HepG2 (cell line): ENCODE measurements at regions not wholly inside any gene's neighbourhood (a gene's known extent, or its start where the extent isn't known, plus 50 kb on each side); places are given as distances from the start of the nearest gene placed in this dataset.

Experiments
- ARID2 ChIP-seq: sonication (generic); formaldehyde crosslinking; IDR thresholded peaks from 2 replicates; pipeline ENCODE4 v1.8.1; 2022; ENCODE audit warnings: mild to moderate bottlenecking, missing genetic modification reagents, borderline replicate concordance
- ATF7-NPFF ChIP-seq: sonication (generic); formaldehyde crosslinking; IDR thresholded peaks from 2 replicates; pipeline ENCODE4 v1.8.1; 2023; ENCODE audit warnings: mild to moderate bottlenecking, low read depth, missing genetic modification reagents, moderate library complexity
- FOXJ3 ChIP-seq: sonication (generic); formaldehyde crosslinking; IDR thresholded peaks from 2 replicates; pipeline ENCODE4 v1.4.0; 2020; ENCODE audit warnings: missing genetic modification reagents, mild to moderate bottlenecking, borderline replicate concordance
- GTF3A ChIP-seq: sonication (generic); formaldehyde crosslinking; conservative IDR thresholded peaks from 2 replicates; pipeline ENCODE4 v1.4.0; 2020; ENCODE audit warnings: mild to moderate bottlenecking, missing genetic modification reagents
- HMG20A ChIP-seq: IDR thresholded peaks from 2 replicates; pipeline ENCODE4 v1.6.1; 2016; ENCODE audit warnings: borderline replicate concordance
- KDM4B ChIP-seq: sonication (generic); formaldehyde crosslinking; IDR thresholded peaks from 2 replicates; pipeline ENCODE4 v1.4.0; 2020; ENCODE audit warnings: missing genetic modification reagents
- MZF1 ChIP-seq: sonication (generic); formaldehyde crosslinking; IDR thresholded peaks from 2 replicates; pipeline ENCODE4 v1.8.1; 2023; ENCODE audit warnings: mild to moderate bottlenecking, missing genetic modification reagents, borderline replicate concordance
- NR1H2 ChIP-seq: sonication (generic); formaldehyde crosslinking; IDR thresholded peaks from 2 replicates; pipeline ENCODE4 v1.8.1; 2022; ENCODE audit warnings: low read depth, missing genetic modification reagents, borderline replicate concordance
- PAF1 ChIP-seq: IDR thresholded peaks from 2 replicates; pipeline ENCODE4 v1.6.1; 2016; ENCODE audit warnings: missing genetic modification reagents, missing compliant biosample characterization
- SAFB2 ChIP-seq: sonication (generic); formaldehyde crosslinking; IDR thresholded peaks from 2 replicates; pipeline ENCODE4 v1.5.1; 2020; ENCODE audit warnings: missing genetic modification reagents, low read depth, mild to moderate bottlenecking, borderline replicate concordance
- SALL1 ChIP-seq: sonication (generic); formaldehyde crosslinking; IDR thresholded peaks from 2 replicates; pipeline ENCODE4 v1.8.0; 2022; ENCODE audit warnings: mild to moderate bottlenecking, missing genetic modification reagents
- SAP130 ChIP-seq: IDR thresholded peaks from 2 replicates; pipeline ENCODE4 v1.6.1; 2016; ENCODE audit warnings: low read depth
- SOX5 ChIP-seq: IDR thresholded peaks from 2 replicates; pipeline ENCODE4 v1.6.1; 2016; ENCODE audit warnings: borderline replicate concordance
- STAT5B ChIP-seq: sonication (generic); formaldehyde crosslinking; IDR thresholded peaks from 2 replicates; pipeline ENCODE4 v1.4.0; 2020; ENCODE audit warnings: missing genetic modification reagents
- XBP1 ChIP-seq: sonication (generic); formaldehyde crosslinking; IDR thresholded peaks from 2 replicates; pipeline ENCODE4 v1.5.0; 2020; ENCODE audit warnings: missing genetic modification reagents
- ZNF207 ChIP-seq: fragments of 450-650 bp; IDR thresholded peaks from 2 replicates; pipeline ENCODE4 v1.6.1; 2016; ENCODE audit warnings: antibody characterized with exemption, borderline replicate concordance
- ZNF329 ChIP-seq: sonication (generic); formaldehyde crosslinking; IDR thresholded peaks from 2 replicates; pipeline ENCODE4 v1.9.0; 2021; ENCODE audit warnings: low read depth, mild to moderate bottlenecking, missing genetic modification reagents
- ZNF546 ChIP-seq: sonication (generic); formaldehyde crosslinking; conservative IDR thresholded peaks from 2 replicates; pipeline ENCODE4 v1.8.1; 2023; ENCODE audit warnings: mild to moderate bottlenecking, missing genetic modification reagents
- ZNF572 ChIP-seq: sonication (generic); formaldehyde crosslinking; IDR thresholded peaks from 2 replicates; pipeline ENCODE4 v1.5.1; 2020; ENCODE audit warnings: mild to moderate bottlenecking, missing genetic modification reagents
- ZNF768 ChIP-seq: sonication (generic); formaldehyde crosslinking; IDR thresholded peaks from 2 replicates; pipeline ENCODE4 v1.4.0; 2020; ENCODE audit warnings: missing genetic modification reagents
- ZSCAN12 ChIP-seq: sonication (generic); formaldehyde crosslinking; IDR thresholded peaks from 2 replicates; pipeline ENCODE4 v1.9.0; 2021; ENCODE audit warnings: mild to moderate bottlenecking, missing genetic modification reagents
- ZSCAN22 ChIP-seq: sonication (generic); formaldehyde crosslinking; IDR thresholded peaks from 2 replicates; pipeline ENCODE4 v1.4.0; 2020; ENCODE audit warnings: mild to moderate bottlenecking, missing genetic modification reagents
- TF ChIP-seq, protein P1 (sequence below): IDR thresholded peaks from 2 replicates; pipeline ENCODE4 v1.6.1; 2016; ENCODE audit warnings: missing biosample characterization, missing genetic modification reagents, low read depth
- TF ChIP-seq, protein P2 (sequence below): sonication (generic); formaldehyde crosslinking; IDR thresholded peaks from 2 replicates; pipeline ENCODE4 v1.8.0; 2022; ENCODE audit warnings: mild to moderate bottlenecking, missing genetic modification reagents, moderate library complexity
- TF ChIP-seq, protein P3 (sequence below): sonication (generic); formaldehyde crosslinking; IDR thresholded peaks from 2 replicates; pipeline ENCODE4 v1.4.0; 2020; ENCODE audit warnings: missing genetic modification reagents, borderline replicate concordance
- TF ChIP-seq, protein P4 (sequence below): sonication (generic); formaldehyde crosslinking; IDR thresholded peaks from 2 replicates; pipeline ENCODE4 v1.5.0; 2020; ENCODE audit warnings: missing genetic modification reagents

GRCh38 chrX:129230850-129231512 is 292.3 kb downstream of the SMARCA1 start (continued):
- TF ChIP-seq, protein P1, sequence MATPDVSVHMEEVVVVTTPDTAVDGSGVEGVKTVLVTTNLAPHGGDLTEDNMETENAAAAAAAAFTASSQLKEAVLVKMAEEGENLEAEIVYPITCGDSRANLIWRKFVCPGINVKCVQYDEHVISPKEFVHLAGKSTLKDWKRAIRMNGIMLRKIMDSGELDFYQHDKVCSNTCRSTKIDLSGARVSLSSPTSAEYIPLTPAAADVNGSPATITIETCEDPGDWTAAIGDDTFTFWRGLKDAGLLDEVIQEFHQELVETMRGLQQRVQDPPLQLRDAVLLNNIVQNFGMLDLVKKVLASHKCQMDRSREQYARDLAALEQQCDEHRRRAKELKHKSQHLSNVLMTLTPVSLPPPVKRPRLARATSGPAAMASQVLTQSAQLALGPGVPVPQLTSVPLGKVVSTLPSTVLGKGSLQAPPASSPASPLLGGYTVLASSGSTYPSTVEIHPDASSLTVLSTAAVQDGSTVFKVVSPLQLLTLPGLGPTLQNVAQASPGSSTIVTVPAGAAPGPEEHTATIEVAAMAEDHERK (CRISPR knock-in tag), result no peak
- TF ChIP-seq, protein P2, sequence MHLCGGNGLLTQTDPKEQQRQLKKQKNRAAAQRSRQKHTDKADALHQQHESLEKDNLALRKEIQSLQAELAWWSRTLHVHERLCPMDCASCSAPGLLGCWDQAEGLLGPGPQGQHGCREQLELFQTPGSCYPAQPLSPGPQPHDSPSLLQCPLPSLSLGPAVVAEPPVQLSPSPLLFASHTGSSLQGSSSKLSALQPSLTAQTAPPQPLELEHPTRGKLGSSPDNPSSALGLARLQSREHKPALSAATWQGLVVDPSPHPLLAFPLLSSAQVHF (CRISPR knock-in tag), result no peak
- TF ChIP-seq NR1H2 (CRISPR knock-in tag), result no peak
- TF ChIP-seq HMG20A (CRISPR knock-in tag), result no peak
- TF ChIP-seq XBP1 (CRISPR knock-in tag), result no peak
- no peak for TF ChIP-seq ATF7-NPFF (CRISPR knock-in tag)
- no peak for TF ChIP-seq FOXJ3 (CRISPR knock-in tag)
- TF ChIP-seq SOX5 (CRISPR knock-in tag), result peak; percentile 39; the same call in 1 of the 2 replicates
- TF ChIP-seq ZNF329 (CRISPR knock-in tag), result no peak
- TF ChIP-seq ZNF546 (CRISPR knock-in tag), result no peak
- TF ChIP-seq ZNF572 (CRISPR knock-in tag), result no peak
- no peak for TF ChIP-seq SAFB2 (CRISPR knock-in tag)
- no peak for TF ChIP-seq ARID2 (CRISPR knock-in tag)
- TF ChIP-seq SAP130, result peak; percentile 69
- no peak for TF ChIP-seq GTF3A (CRISPR knock-in tag)
- TF ChIP-seq, protein P3, sequence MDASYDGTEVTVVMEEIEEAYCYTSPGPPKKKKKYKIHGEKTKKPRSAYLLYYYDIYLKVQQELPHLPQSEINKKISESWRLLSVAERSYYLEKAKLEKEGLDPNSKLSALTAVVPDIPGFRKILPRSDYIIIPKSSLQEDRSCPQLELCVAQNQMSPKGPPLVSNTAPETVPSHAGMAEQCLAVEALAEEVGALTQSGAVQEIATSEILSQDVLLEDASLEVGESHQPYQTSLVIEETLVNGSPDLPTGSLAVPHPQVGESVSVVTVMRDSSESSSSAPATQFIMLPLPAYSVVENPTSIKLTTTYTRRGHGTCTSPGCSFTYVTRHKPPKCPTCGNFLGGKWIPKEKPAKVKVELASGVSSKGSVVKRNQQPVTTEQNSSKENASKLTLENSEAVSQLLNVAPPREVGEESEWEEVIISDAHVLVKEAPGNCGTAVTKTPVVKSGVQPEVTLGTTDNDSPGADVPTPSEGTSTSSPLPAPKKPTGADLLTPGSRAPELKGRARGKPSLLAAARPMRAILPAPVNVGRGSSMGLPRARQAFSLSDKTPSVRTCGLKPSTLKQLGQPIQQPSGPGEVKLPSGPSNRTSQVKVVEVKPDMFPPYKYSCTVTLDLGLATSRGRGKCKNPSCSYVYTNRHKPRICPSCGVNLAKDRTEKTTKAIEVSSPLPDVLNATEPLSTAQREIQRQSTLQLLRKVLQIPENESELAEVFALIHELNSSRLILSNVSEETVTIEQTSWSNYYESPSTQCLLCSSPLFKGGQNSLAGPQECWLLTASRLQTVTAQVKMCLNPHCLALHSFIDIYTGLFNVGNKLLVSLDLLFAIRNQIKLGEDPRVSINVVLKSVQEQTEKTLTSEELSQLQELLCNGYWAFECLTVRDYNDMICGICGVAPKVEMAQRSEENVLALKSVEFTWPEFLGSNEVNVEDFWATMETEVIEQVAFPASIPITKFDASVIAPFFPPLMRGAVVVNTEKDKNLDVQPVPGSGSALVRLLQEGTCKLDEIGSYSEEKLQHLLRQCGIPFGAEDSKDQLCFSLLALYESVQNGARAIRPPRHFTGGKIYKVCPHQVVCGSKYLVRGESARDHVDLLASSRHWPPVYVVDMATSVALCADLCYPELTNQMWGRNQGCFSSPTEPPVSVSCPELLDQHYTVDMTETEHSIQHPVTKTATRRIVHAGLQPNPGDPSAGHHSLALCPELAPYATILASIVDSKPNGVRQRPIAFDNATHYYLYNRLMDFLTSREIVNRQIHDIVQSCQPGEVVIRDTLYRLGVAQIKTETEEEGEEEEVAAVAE (CRISPR knock-in tag), result no peak
- no peak for TF ChIP-seq ZNF768 (CRISPR knock-in tag)
- no peak for TF ChIP-seq ZNF207
- TF ChIP-seq STAT5B (CRISPR knock-in tag), result no peak
- TF ChIP-seq, protein P4, sequence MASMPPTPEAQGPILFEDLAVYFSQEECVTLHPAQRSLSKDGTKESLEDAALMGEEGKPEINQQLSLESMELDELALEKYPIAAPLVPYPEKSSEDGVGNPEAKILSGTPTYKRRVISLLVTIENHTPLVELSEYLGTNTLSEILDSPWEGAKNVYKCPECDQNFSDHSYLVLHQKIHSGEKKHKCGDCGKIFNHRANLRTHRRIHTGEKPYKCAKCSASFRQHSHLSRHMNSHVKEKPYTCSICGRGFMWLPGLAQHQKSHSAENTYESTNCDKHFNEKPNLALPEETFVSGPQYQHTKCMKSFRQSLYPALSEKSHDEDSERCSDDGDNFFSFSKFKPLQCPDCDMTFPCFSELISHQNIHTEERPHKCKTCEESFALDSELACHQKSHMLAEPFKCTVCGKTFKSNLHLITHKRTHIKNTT (CRISPR knock-in tag), result no peak
- no peak for TF ChIP-seq ZSCAN12 (CRISPR knock-in tag)
- TF ChIP-seq ZSCAN22 (CRISPR knock-in tag), result no peak
- TF ChIP-seq SALL1 (CRISPR knock-in tag), result peak; percentile 90
- TF ChIP-seq PAF1, result no peak
- TF ChIP-seq KDM4B (CRISPR knock-in tag), result no peak
- no peak for TF ChIP-seq MZF1 (CRISPR knock-in tag)
